Brain microvascular endothelial cell (primary cell): ENCODE measurements at regions not wholly inside any gene's neighbourhood (a gene's known extent, or its start where the extent isn't known, plus 50 kb on each side); places are given as distances from the start of the nearest gene placed in this dataset.
A peak's percentile ranks its signal among the peaks of the same experiment; 100 is the strongest.

Experiments
- DNase-seq: peaks from one replicate; pipeline ENCODE4 v3.0.0-alpha.2; 2020
- H3K27ac ChIP-seq: fragments of 250-450 bp; sonication (Bioruptor Pico); 2 replicates; pipeline ENCODE4 v1.5.1; 2020; ENCODE audit warnings: mild to moderate bottlenecking, moderate library complexity
- H3K27me3 ChIP-seq: fragments of 250-450 bp; sonication (Bioruptor Pico); replicated peaks from 2 replicates; pipeline ENCODE4 v1.5.1; 2020; ENCODE audit warnings: mild to moderate bottlenecking
- H3K36me3 ChIP-seq: fragments of 250-450 bp; sonication (Bioruptor Pico); replicated peaks from 2 replicates; pipeline ENCODE4 v1.5.1; 2020; ENCODE audit warnings: mild to moderate bottlenecking
- H3K4me3 ChIP-seq: 2 replicates; pipeline ENCODE4 v1.5.1; 2011; ENCODE audit warnings: low read depth, mild to moderate bottlenecking, control low read depth, low read length, moderate library complexity
- in situ Hi-C: cut with HindIII; loops from 2 replicates; pipeline ENCODE4 v1.10.0; 2017; ENCODE audit warnings: low sequenced_read_pairs, low pct_ligation_motif_present
- TF ChIP-seq, protein P1 (sequence below): IDR thresholded peaks from 2 replicates; pipeline ENCODE4 v1.5.1; 2011; ENCODE audit warnings: low read depth, mild to moderate bottlenecking, moderate library complexity, low read length, control low read depth, inconsistent platforms; ENCODE audit errors: missing control alignments

DNA sequence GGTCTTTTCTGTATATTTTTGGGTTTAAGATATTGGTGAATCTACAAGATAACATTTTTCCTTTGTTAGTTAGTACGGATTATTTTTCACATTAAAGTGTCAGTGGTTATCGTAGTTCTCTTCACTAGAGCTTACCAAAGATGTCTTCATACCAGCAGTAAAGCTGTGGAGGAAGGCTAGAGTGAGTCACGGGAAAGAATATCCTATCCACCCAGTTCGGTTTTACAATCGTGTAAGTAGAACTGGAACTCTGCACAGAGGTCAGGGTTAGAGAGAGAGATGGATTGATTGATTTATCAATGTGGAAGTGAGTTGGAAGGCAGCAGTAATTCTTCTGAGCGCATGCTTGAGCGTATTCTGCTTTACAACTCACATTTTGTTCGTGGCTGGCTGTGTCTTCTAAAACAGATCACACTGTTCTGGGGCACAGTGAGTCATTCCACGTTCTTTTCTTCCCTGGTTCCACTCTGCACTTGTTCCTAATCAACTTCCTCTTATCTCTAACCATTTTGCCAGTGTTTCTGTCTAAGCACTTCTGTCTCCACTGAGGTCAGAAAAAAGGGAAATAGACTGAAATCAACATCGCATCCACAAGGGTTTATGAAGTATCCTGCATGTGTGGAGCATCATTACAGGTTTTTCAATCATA, 86.5 kb upstream of the ARRDC3 start:
- H3K27me3 ChIP-seq, result no peaks in the 10 kb centered on the region
- TF ChIP-seq, protein P1, sequence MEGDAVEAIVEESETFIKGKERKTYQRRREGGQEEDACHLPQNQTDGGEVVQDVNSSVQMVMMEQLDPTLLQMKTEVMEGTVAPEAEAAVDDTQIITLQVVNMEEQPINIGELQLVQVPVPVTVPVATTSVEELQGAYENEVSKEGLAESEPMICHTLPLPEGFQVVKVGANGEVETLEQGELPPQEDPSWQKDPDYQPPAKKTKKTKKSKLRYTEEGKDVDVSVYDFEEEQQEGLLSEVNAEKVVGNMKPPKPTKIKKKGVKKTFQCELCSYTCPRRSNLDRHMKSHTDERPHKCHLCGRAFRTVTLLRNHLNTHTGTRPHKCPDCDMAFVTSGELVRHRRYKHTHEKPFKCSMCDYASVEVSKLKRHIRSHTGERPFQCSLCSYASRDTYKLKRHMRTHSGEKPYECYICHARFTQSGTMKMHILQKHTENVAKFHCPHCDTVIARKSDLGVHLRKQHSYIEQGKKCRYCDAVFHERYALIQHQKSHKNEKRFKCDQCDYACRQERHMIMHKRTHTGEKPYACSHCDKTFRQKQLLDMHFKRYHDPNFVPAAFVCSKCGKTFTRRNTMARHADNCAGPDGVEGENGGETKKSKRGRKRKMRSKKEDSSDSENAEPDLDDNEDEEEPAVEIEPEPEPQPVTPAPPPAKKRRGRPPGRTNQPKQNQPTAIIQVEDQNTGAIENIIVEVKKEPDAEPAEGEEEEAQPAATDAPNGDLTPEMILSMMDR, result no peak
- H3K4me3 ChIP-seq, result no peak overlapping the region
- in situ Hi-C loops, result no loop called here
- DNase-seq, result peak; percentile 10
- no peak overlapping the region for H3K27ac ChIP-seq
- no peaks in the 10 kb centered on the region for H3K36me3 ChIP-seq

DNA sequence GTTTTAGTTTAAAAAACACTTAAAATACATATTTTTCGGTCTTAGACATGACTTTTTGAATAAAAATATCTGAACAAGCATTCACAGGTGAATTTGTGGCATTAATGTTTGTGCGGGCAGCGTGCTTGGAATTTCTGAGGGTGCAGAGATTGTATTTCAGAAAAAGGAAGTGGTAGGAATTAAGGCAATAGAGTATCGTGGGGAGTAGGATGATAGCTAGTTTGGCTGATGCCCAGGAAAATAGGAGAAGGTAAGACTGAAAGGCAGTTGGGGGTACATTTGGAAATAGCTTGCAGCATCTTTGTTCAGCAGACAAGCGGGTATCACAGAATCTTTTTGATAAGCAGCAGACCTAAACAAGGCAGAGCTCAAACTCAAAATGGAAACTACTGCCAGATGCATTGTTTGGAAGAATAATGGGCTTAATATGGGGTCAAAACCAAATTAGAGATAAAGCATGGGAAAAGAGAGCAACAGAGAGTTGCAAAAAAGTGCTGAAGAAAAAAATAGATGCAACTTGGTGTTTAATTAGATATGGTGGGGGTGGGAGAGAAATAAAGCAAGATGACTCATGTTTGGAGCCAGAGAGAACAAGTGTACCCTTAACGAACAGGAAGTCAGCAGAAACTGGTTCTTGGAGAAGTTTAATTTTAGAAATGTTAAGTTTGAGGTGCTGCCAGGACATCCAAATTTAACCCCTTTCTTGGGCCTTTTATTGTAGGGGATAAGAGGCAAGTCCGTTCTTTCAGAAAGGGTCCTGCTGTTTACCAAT, 85.7 kb upstream of the ARRDC3 start:
- in situ Hi-C loops, result no loop called here
- TF ChIP-seq, protein P1, result no peak
- no peak for DNase-seq

DNA sequence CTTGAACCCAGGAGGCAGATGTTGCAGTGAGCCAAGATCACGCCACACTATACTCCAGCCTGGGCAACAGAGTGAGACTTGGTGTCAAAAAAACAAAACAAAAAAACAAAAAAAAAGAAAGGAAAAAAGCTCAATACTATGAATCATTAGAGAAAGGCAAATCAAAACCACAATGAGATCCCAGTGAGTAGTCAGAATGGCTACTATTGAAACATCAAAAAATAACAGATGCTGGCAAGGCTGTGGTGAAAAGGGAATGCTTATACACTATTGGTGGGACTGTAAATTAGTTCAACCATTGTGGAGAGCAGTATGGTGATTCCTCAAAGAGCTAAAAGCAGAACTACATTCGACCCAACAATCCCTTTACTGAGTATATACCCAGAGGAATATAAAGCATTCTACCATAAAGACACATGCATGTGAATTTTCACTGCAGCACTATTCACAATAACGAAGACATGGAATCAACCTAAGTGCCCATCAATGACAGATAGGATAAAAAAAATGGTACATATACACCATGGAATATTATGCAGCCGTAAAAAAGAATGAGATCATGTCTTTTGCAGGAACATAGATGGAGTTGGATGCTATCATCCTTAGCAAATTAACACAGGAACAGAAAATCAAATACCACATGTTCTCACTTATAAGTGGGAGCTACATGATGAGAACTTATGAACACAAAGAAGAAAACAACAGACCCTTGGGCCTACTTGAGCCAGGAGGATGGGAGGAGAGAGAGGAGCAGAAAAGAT, 81.9 kb upstream of the ARRDC3 start:
- TF ChIP-seq, protein P1, result no peak
- Histone ChIP-seq H3K36me3 (no peaks in the 10 kb centered on the region), H3K27ac (no peak overlapping the region), H3K4me3 (no peak overlapping the region), H3K27me3 (no peaks in the 10 kb centered on the region)
- in situ Hi-C loops, result no loop called here
- DNase-seq, result peak; percentile 18

More for the DNA sequence above, 85.7 kb upstream of the ARRDC3 start:
- Histone ChIP-seq H3K4me3 (no peak overlapping the region), H3K27me3 (no peaks in the 10 kb centered on the region), H3K27ac (no peak overlapping the region), H3K36me3 (no peaks in the 10 kb centered on the region)

DNA sequence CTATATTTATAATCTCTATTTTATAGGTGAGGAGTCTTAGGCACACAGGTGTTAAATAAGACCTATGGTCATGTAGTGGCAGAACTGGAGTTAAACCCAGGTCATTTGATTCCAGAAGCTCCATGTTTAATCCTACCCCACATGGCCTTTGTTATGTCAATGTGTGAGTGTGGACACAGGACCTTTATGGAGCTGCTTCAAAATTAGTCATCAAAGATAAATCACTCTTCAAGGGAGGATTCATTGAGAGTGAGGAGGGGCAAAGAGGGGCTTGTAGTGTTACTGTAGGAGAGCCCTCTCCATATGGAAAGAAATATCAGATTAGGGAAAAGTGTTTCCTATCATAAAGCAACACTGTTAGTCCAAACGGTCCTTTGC, 74.6 kb upstream of the ARRDC3 start:
- Histone ChIP-seq H3K4me3 (no peak overlapping the region), H3K36me3 (no peaks in the 10 kb centered on the region), H3K27me3 (no peaks in the 10 kb centered on the region), H3K27ac (no peak overlapping the region)
- TF ChIP-seq, protein P1, result no peak
- in situ Hi-C loops, result no loop called here
- no peak for DNase-seq

DNA sequence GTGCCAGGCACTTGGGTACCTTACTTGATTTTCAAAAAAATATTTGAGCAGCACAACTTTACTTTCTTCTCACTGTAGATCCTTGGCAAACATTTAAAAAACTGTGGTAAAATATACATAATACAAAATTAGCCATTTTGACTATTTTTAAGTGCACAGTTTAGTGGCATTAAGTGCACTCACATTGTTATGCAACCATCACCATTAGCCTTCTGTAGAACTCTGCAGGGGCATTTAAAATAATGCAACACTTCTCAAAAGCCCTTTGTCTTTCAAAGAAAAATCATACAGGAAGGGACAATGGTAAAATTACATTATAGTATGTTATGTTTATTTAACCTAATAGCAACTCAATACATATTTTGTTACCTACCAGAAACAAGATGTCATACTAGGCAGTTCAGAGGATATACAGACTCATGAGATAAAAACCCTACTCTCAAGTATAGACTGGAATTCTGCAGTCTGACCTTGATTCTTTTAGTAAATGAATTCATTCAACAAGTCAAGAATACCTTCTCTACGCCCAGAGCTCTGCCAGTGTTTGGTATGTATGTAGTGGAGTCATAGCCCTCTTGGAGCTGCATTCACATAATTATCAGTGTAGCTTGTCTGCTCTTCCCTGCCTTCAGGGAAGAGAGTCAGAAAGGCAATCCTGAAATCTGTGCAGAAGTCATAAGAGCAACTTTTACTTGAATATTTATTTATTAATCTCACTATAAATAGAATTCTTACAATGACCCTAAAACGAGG, 74.0 kb upstream of the ARRDC3 start:
- in situ Hi-C loops, result no loop called here
- no peaks in the 10 kb centered on the region for H3K36me3 ChIP-seq
- H3K4me3 ChIP-seq, result no peak overlapping the region
- no peak overlapping the region for H3K27ac ChIP-seq
- no peaks in the 10 kb centered on the region for H3K27me3 ChIP-seq
- no peak for DNase-seq
- TF ChIP-seq, protein P1, result no peak
